Progenitor cell of endocrine pancreas (in vitro differentiated cells): ENCODE measurements at regions not wholly inside any gene's neighbourhood (a gene's known extent, or its start where the extent isn't known, plus 50 kb on each side); places are given as distances from the start of the nearest gene placed in this dataset.
A peak's percentile ranks its signal among the peaks of the same experiment; 100 is the strongest.

Source experiments
- DNase-seq: peaks from one replicate; pipeline ENCODE4 v3.0.0; 2021; ENCODE audit warnings: low spot score; ENCODE audit not compliant: unreplicated experiment
- H3K27ac Mint-ChIP-seq: 2 replicates; pipeline ENCODE4 v1.8.0; 2021; ENCODE audit warnings: mild to moderate bottlenecking, moderate library complexity, mixed read lengths
- H3K27me3 Mint-ChIP-seq: 2 replicates; pipeline ENCODE4 v1.8.0; 2021; ENCODE audit warnings: mixed read lengths
- H3K36me3 Mint-ChIP-seq: 2 replicates; pipeline ENCODE4 v1.8.0; 2022; ENCODE audit warnings: mixed read lengths; ENCODE audit not compliant: insufficient read depth
- H3K4me1 Mint-ChIP-seq: 2 replicates; pipeline ENCODE4 v1.8.0; 2021; ENCODE audit warnings: low read depth, mixed read lengths
- H3K4me3 Mint-ChIP-seq: 2 replicates; pipeline ENCODE4 v1.8.0; 2021; ENCODE audit warnings: low read depth, mild to moderate bottlenecking, moderate library complexity, mixed read lengths
- H3K9me3 Mint-ChIP-seq: 2 replicates; pipeline ENCODE4 v1.8.0; 2021; ENCODE audit warnings: low read depth, mixed read lengths
- TF ChIP-seq, protein P1 (sequence below): fragments of 200-600 bp; sonication (generic); IDR thresholded peaks from one replicate; pipeline ENCODE4 v1.5.0; 2021; ENCODE audit warnings: antibody characterized with exemption, mild to moderate bottlenecking; ENCODE audit not compliant: unreplicated experiment

DNA sequence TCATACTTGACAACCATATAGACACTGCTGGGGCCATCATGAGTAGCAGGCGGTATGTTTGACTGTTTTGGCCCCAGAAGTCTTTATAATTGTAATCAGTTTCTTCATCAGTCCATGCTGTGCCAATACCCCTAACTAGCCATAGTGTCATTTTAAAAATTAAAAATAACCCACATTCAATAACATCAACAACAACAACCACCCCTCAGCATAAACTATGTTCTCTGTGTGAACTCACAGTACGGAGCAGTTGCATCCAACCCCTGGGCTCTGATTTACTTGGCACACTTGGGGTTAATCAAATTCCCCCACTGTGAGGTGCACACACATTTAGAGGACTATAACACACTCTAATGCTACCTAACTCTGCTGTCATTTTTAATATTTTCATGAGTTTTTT, 553.7 kb downstream of the USP25 start:
- H3K4me1 Mint-ChIP-seq: peaks cover 59% of the 10 kb centered on the region
- H3K9me3 Mint-ChIP-seq: no peaks in the 10 kb centered on the region
- H3K27ac Mint-ChIP-seq: no peak overlapping the region
- TF ChIP-seq, protein P1, sequence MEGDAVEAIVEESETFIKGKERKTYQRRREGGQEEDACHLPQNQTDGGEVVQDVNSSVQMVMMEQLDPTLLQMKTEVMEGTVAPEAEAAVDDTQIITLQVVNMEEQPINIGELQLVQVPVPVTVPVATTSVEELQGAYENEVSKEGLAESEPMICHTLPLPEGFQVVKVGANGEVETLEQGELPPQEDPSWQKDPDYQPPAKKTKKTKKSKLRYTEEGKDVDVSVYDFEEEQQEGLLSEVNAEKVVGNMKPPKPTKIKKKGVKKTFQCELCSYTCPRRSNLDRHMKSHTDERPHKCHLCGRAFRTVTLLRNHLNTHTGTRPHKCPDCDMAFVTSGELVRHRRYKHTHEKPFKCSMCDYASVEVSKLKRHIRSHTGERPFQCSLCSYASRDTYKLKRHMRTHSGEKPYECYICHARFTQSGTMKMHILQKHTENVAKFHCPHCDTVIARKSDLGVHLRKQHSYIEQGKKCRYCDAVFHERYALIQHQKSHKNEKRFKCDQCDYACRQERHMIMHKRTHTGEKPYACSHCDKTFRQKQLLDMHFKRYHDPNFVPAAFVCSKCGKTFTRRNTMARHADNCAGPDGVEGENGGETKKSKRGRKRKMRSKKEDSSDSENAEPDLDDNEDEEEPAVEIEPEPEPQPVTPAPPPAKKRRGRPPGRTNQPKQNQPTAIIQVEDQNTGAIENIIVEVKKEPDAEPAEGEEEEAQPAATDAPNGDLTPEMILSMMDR: no peak
- DNase-seq: no peak
- no peaks in the 10 kb centered on the region for H3K27me3 Mint-ChIP-seq
- no peaks in the 10 kb centered on the region for H3K36me3 Mint-ChIP-seq
- H3K4me3 Mint-ChIP-seq: no peak overlapping the region

- H3K4me1 Mint-ChIP-seq: peaks cover 45% of the 10 kb centered on the region
- no peak for DNase-seq
- TF ChIP-seq, protein P1: no peak
- H3K27ac Mint-ChIP-seq: peak overlapping the region; percentile 91
- peaks cover 5% of the 10 kb centered on the region for H3K9me3 Mint-ChIP-seq
- H3K36me3 Mint-ChIP-seq: no peaks in the 10 kb centered on the region
- peak overlapping the region; percentile 4 for H3K4me3 Mint-ChIP-seq
- no peaks in the 10 kb centered on the region for H3K27me3 Mint-ChIP-seq
Measured at GRCh38 chr21:16285605-16286126, 555.9 kb downstream of the USP25 start.

DNA sequence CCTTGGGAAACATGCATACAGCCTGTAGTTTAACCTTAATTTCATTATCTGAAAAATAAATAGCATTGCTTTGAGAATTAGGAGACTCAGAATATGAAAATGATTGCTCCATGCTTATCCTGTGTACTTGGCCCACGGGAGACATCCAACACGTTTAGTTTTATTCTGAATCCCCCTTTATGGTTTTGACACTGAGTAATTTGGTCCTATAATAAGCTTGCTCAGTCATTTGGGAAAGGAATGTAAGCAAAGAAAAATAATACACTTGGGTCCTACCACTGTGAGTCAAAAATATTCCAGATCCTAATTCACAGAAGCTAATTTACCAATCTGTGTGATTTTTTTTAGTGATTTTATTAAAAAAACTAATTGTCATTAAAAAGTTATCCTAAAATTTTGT, 557.3 kb downstream of the USP25 start:
- H3K9me3 Mint-ChIP-seq: peaks cover 5% of the 10 kb centered on the region
- no peaks in the 10 kb centered on the region for H3K36me3 Mint-ChIP-seq
- no peak for DNase-seq
- TF ChIP-seq, protein P1: no peak
- H3K27me3 Mint-ChIP-seq: no peaks in the 10 kb centered on the region
- H3K27ac Mint-ChIP-seq: no peak overlapping the region
- peaks cover 38% of the 10 kb centered on the region for H3K4me1 Mint-ChIP-seq
- no peak overlapping the region for H3K4me3 Mint-ChIP-seq

DNA sequence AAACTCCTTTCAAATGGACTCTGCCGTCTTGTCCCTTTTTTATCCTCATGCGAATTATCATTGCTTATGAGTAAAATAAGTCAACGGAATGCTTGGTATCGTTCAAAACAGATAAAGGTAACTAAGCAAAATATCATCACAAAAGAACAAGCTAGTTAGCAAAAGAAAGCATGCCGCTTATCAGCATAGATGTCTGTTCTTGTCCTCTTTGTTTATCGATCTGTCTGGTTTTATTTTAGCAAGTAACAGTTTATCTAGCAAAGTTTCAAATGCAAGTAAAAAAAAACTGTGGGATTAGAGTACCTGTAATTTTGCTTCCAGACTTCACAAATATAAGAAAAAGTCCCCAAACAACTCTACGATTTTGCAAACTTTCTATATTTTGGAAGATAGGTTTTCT, 561.5 kb downstream of the USP25 start:
- Mint-ChIP-seq H3K9me3 (peaks cover 8% of the 10 kb centered on the region), H3K36me3 (peaks cover 2% of the 10 kb centered on the region), H3K4me3 (no peak overlapping the region), H3K27ac (no peak overlapping the region), H3K4me1 (peaks cover 14% of the 10 kb centered on the region), H3K27me3 (no peaks in the 10 kb centered on the region)
- no peak for DNase-seq
- TF ChIP-seq, protein P1: no peak

DNA sequence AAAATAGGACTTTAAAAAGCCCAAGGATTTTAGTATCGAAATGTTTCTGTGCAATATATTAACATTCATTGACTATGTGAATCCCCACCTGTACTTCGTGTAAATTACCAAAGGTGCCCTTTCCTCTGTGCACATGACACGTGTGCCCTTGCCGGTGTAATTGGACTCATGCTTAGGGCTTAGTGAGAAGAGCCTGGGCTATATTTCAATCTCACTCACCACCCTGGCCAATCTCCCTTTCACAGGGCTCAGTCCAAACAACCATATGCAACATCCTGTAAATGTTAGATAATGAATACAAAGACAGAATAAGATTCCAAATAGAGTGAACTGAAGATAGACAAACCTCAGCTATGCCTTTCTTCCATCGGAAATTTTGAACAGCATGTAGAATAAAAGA, 564.3 kb downstream of the USP25 start:
- H3K27ac Mint-ChIP-seq: no peak overlapping the region
- H3K4me3 Mint-ChIP-seq: no peak overlapping the region
- DNase-seq: no peak
- H3K27me3 Mint-ChIP-seq: no peaks in the 10 kb centered on the region
- H3K9me3 Mint-ChIP-seq: peaks cover 14% of the 10 kb centered on the region
- H3K36me3 Mint-ChIP-seq: peaks cover 7% of the 10 kb centered on the region
- H3K4me1 Mint-ChIP-seq: peaks cover 7% of the 10 kb centered on the region
- TF ChIP-seq, protein P1: no peak
